ENCODE measurements at regions not wholly inside any gene's neighbourhood (a gene's known extent, or its start where the extent isn't known, plus 50 kb on each side); places are given as distances from the start of the nearest gene placed in this dataset.

GRCh38 chr1:177566495-177566894 is 395.7 kb downstream of the BRINP2 start:
- no peak for DNase-seq (ENCODE audit: low spot score)
- TF ChIP-seq CTCF (IDR thresholded peaks at IDR 0.05; ENCODE audit: extremely low read depth, missing control alignments) = no peak

GRCh38 chr1:177561436-177561835 is 390.7 kb downstream of the BRINP2 start:
- DNase-seq (ENCODE audit: low spot score) = no peak
- TF ChIP-seq CTCF (IDR thresholded peaks at IDR 0.05; ENCODE audit: extremely low read depth, missing control alignments) = no peak

GRCh38 chr1:177558372-177558771 is 387.6 kb downstream of the BRINP2 start:
- DNase-seq (ENCODE audit: low spot score) = no peak
- no peak for TF ChIP-seq CTCF (IDR thresholded peaks at IDR 0.05; ENCODE audit: extremely low read depth, missing control alignments)

- DNase-seq (ENCODE audit: low spot score) = no peak
- no peak for TF ChIP-seq CTCF (IDR thresholded peaks at IDR 0.05; ENCODE audit: extremely low read depth, missing control alignments)
These were observed 385.4 kb downstream of the BRINP2 start for GRCh38 chr1:177556163-177556562.

- no peak for TF ChIP-seq CTCF (IDR thresholded peaks at IDR 0.05; ENCODE audit: extremely low read depth, missing control alignments)
- no peak for DNase-seq (ENCODE audit: low spot score)
These were observed 376.4 kb downstream of the BRINP2 start for GRCh38 chr1:177547200-177547599.

- no peak for DNase-seq (ENCODE audit: low spot score)
- TF ChIP-seq CTCF (IDR thresholded peaks at IDR 0.05; ENCODE audit: extremely low read depth, missing control alignments) = no peak
These were observed 375.6 kb downstream of the BRINP2 start for GRCh38 chr1:177546346-177546745.

GRCh38 chr1:177526201-177526600 is 355.4 kb downstream of the BRINP2 start:
- DNase-seq (ENCODE audit: low spot score) = no peak
- no peak for TF ChIP-seq CTCF (IDR thresholded peaks at IDR 0.05; ENCODE audit: extremely low read depth, missing control alignments)
